GM19395 (cell line): ENCODE measurements at regions not wholly inside any gene's neighbourhood (a gene's known extent, or its start where the extent isn't known, plus 50 kb on each side); places are given as distances from the start of the nearest gene placed in this dataset.

Source experiments
- ATAC-seq: cut with Tn5 transposase; IDR thresholded peaks from one replicate; pipeline ENCODE4 v1.9.1; 2021; ENCODE audit warnings: mild to moderate bottlenecking, moderate library complexity; ENCODE audit not compliant: unreplicated experiment

DNA sequence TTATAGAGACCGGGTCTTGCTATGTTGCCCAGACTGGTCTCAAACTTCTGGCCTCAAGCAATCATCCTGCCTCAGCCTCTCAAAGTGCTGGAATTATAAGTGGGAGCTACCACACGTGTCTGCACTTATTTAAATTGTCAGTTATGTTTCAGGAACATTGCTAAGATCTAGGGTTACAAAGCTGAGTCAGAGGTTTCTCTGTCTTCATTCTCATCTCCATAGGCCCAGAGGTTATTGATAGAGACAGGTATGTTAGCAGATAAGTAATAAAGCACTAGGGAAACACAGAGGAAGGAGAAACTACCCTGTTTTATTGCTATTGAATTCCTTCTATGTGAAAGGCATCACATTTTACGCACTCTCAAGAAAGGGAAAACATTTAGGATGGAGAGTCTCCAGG lies 214.1 kb downstream of the REEP3 start:
- ATAC-seq: no peak

DNA sequence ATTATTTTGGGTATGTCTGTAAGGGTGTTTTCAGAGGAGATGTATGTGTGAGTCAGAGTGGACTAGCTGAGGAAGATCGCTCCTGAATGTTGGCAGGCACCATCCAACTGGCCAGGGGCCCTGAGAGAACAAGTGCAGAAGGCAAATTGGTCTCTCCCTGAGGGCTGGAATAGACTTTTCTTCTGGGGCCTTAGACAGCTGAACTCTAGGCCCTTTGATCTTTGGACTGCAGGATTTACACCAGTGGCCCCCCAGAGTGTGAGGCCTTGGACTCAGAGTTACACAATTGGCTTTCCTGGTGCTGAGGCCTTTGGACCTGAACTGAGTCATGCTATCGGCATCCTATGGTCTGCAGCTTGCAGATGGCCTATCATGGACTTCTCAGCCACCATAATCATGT lies 217.2 kb downstream of the REEP3 start:
- no peak for ATAC-seq

- ATAC-seq: no peak
Observed at GRCh38 chr10:63744060-63744941, 223.1 kb downstream of the REEP3 start.

- ATAC-seq: no peak
Observed at GRCh38 chr10:63749915-63750314, 228.7 kb downstream of the REEP3 start.

GRCh38 chr10:63751836-63752235 lies 230.6 kb downstream of the REEP3 start:
- no peak for ATAC-seq

DNA sequence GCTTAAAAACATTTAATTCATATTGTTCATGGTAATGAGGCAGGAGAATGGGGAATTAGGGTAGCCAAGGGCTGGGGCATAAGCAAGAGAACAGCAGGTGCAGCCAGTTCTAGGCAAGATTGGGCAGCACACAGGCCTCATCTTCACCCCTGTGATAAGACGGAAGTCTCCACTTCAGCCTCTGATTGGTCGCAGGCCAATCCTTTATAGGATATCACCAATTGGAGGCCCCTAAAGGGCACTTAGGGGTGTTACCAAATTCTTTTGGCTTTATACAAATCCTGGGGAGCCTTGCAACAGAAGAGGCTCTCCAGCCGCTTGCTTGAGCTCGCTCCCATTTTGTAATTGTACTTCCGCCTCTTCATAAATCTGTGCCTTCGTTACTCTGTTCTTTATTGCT lies 231.1 kb downstream of the REEP3 start:
- ATAC-seq: no peak

GRCh38 chr10:63753808-63754207 lies 232.6 kb downstream of the REEP3 start:
- no peak for ATAC-seq

DNA sequence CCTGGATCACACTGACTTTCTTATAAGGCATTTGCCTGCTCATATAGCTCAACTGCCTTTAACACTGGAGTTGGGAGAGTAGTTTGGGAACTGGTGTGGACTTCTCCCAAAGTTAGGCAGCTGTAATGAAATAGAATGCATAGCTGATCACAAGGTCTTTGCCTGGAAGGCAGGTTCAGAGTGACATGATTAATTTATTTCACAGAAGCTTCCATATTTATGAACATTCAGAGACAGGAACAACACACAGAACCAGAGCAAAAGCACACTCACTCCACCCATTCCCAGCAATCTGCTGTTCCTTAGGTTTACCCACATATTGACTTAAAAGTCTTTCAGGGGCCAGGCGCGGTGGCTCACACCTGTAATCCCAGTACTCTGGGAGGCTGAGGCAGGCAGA lies 234.2 kb downstream of the REEP3 start:
- no peak for ATAC-seq

DNA sequence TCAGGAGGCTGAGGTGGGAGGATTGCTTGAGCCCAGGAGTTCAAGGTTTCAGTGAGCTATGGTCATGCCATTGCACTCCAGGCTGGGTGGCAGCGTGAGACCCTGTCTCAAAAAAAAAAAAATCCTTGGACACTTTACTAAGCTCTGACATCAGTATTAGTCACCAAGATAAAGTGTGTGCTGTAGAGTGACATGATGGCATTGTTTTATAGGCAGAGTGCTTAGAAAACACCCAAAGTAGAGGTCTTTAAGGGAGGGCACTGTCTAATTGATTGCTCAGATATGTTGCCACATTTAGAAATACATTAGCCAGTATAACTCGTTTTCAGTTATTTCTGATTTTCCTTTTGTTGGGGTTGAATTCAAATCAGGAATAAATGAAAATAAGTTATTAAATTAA lies 235.9 kb downstream of the REEP3 start:
- no peak for ATAC-seq

DNA sequence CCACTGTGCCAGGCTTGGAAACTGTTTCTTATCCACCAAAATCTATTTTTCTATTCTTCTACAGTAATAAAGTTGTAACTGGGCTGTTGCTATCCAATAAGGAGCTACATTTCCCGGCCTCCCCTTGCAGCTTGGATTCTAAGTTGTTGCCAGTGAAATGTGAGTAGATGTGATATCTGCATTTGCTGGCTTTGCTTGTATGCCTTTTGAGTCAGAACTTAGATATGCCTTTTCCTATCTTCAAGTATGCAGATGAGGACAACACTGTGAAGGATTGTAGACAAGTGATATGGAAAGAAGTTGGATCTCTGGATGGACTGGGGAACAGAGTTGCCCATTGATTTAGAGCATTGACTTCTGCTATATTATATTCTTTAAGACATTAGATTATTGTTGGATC lies 236.9 kb downstream of the REEP3 start:
- ATAC-seq: no peak

- no peak for ATAC-seq
Observed at GRCh38 chr10:63759335-63759734, 238.1 kb downstream of the REEP3 start.

DNA sequence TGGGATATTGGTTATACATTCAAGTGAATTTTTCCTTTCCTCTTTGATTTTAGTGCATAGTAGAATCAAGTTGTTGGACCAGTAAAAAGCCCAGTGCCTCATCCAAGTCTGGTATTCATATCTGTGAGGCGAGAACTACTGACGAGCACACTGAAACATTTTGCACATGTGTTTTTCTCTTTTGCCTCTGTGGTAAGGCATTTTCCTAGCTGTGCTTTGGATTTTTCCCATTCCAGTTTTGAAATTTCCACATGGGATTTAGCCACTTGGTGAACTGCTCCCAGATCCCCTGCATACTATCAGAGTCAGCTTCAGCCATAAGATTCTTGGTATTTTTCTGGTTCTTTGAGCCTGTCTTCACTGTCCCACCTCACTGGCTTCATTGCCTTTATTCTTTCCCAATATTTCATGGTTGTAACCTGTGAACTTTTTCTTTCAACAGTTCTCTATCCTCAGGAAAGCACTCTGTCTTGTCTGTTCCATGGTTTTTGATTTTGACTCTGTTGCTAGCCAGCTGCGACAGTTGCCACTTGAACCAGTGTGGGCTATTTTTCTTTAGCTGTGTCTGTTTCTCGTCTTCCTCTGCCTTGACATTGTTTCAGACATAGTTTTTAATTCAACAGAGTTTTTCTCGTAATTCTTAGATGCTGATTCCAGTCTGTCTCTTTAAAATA lies 239.0 kb downstream of the REEP3 start:
- ATAC-seq: no peak

DNA sequence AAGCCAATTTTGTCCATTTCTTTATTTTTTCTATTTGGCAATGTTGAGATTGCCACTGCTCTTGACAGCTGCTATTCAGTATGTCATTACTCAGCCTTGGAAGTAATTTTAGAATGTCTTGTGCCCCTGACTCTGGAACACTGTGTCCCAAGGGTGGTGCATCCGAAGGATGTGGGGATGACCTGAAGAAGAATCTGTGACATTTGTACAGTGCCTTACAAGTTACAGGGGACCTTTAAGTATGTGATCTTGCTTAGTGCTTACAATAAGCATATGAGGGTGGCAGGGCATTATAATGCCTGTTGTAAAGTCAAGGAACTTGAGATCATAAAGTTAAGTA lies 239.5 kb downstream of the REEP3 start:
- no peak for ATAC-seq

GRCh38 chr10:63761243-63761642 lies 240.0 kb downstream of the REEP3 start:
- no peak for ATAC-seq

GRCh38 chr10:63763744-63764143 lies 242.5 kb downstream of the REEP3 start:
- no peak for ATAC-seq

- no peak for ATAC-seq
Observed at GRCh38 chr10:63765126-63765525, 243.9 kb downstream of the REEP3 start.

- ATAC-seq: no peak
Observed at GRCh38 chr10:63766745-63767137, 245.5 kb downstream of the REEP3 start.

- no peak for ATAC-seq
Observed at GRCh38 chr10:63767138-63767801, 246.1 kb downstream of the REEP3 start.

DNA sequence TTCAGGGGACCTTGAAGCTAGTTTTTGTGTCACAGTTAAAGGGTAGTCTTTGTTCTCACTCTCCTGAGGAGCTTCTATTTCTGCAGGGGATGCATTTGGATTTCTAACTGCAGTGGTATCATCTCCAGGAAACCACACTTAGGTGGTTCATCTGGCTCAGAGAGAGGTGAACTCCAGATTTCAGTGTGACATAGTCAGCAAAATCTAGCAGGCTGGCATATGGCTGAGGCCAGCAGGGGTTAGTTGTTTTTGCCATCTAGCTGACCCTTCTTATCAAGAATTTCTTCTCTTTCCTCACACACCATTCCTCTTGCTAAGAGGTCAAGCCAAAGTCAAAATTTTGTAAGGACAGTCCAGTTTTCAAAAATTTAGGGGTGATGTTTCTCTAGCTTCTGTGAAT lies 248.2 kb downstream of the REEP3 start:
- ATAC-seq: no peak

- no peak for ATAC-seq
Observed at GRCh38 chr10:63770523-63770922, 249.3 kb downstream of the REEP3 start.

GRCh38 chr10:63772491-63772890 lies 251.3 kb downstream of the REEP3 start:
- no peak for ATAC-seq

DNA sequence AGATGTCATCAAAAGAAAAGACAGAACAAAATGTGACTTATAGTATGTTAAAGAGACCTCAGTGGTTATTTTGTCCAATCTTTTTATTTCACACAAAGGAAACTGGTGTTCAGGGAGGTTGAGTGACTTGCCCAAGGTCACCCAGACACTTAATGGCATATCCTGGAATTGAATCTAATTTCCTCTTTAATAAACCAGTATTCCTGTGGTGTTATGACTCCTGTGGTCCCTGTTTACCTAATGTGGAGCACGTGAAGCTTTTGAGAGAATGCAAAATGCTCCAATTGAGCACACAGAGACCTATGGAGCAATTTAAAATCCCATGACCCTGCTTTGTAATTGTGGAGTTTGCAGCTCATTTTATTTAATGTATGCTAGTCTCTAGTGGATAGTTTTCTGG lies 251.9 kb downstream of the REEP3 start:
- ATAC-seq: no peak
